ENCODE measurements at regions not wholly inside any gene's neighbourhood (a gene's known extent, or its start where the extent isn't known, plus 50 kb on each side); places are given as distances from the start of the nearest gene placed in this dataset.

GRCh38 chr1:113211467-113211866, 138.5 kb downstream of the LRIG2 start:
- H3K27me3 ChIP-seq (ENCODE audit: insufficient read depth, low read length, poor library complexity, severe bottlenecking), result no peaks in the 10 kb centered on the region
- H3K4me1 Mint-ChIP-seq, result no peaks in the 10 kb centered on the region
- peaks cover 20 to 48% of the 10 kb centered on the region in 2 donors for H3K27me3 Mint-ChIP-seq
- CTCF ChIA-PET, result no interaction called here
- H3K4me3 Mint-ChIP-seq, result no peak overlapping the region
- H3K27ac Mint-ChIP-seq, result no peak overlapping the region
- POLR2A ChIA-PET, result no interaction called here
- H3K36me3 Mint-ChIP-seq, result peaks cover 0 to 7% (median 0%) of the 10 kb centered on the region in 3 donors
- H3K9me3 ChIP-seq (ENCODE audit: low read length), result no peaks in the 10 kb centered on the region
- H3K9me3 Mint-ChIP-seq, result peaks cover 0 to 7% (median 3%) of the 10 kb centered on the region in 5 donors
- H3K4me3 ChIP-seq (ENCODE audit: low read length), result no peak overlapping the region
- no peaks in the 10 kb centered on the region for H3K4me1 ChIP-seq (ENCODE audit: insufficient read depth, low read length)
- no peak for DNase-seq
- H3K27ac ChIP-seq (ENCODE audit: low read depth, low read length), result no peak overlapping the region
- no peaks in the 10 kb centered on the region for H3K36me3 ChIP-seq (ENCODE audit: insufficient read depth, low read length)

GRCh38 chr1:113215015-113215414, 142.0 kb downstream of the LRIG2 start:
- Histone ChIP-seq H3K36me3 (ENCODE audit: insufficient read depth, low read length) (no peaks in the 10 kb centered on the region), H3K4me1 (ENCODE audit: insufficient read depth, low read length) (no peaks in the 10 kb centered on the region), H3K4me3 (ENCODE audit: low read length) (no peak overlapping the region), H3K9me3 (ENCODE audit: low read length) (no peaks in the 10 kb centered on the region), H3K27ac (ENCODE audit: low read depth, low read length) (no peak overlapping the region), H3K27me3 (ENCODE audit: insufficient read depth, low read length, poor library complexity, severe bottlenecking) (no peaks in the 10 kb centered on the region)
- POLR2A ChIA-PET, result no interaction called here
- peaks cover 8 to 18% of the 10 kb centered on the region in 2 donors for H3K27me3 Mint-ChIP-seq
- no peaks in the 10 kb centered on the region for H3K4me1 Mint-ChIP-seq
- DNase-seq, result no peak
- no peak overlapping the region for H3K4me3 Mint-ChIP-seq
- peaks cover 0 to 7% (median 3%) of the 10 kb centered on the region in 5 donors for H3K9me3 Mint-ChIP-seq
- no peak overlapping the region for H3K27ac Mint-ChIP-seq
- CTCF ChIA-PET, result no interaction called here
- peaks cover 0 to 7% (median 0%) of the 10 kb centered on the region in 3 donors for H3K36me3 Mint-ChIP-seq

GRCh38 chr1:113216664-113217063, 143.7 kb downstream of the LRIG2 start:
- DNase-seq, result no peak
- Histone ChIP-seq H3K27me3 (ENCODE audit: insufficient read depth, low read length, poor library complexity, severe bottlenecking) (no peaks in the 10 kb centered on the region), H3K36me3 (ENCODE audit: insufficient read depth, low read length) (no peaks in the 10 kb centered on the region), H3K27ac (ENCODE audit: low read depth, low read length) (no peak overlapping the region), H3K4me3 (ENCODE audit: low read length) (no peak overlapping the region), H3K9me3 (ENCODE audit: low read length) (no peaks in the 10 kb centered on the region), H3K4me1 (ENCODE audit: insufficient read depth, low read length) (no peaks in the 10 kb centered on the region)
- H3K4me3 Mint-ChIP-seq, result no peak overlapping the region
- H3K9me3 Mint-ChIP-seq, result peaks cover 0 to 7% (median 3%) of the 10 kb centered on the region in 5 donors
- peaks cover 0 to 7% (median 0%) of the 10 kb centered on the region in 3 donors for H3K36me3 Mint-ChIP-seq
- POLR2A ChIA-PET, result no interaction called here
- no peaks in the 10 kb centered on the region for H3K4me1 Mint-ChIP-seq
- CTCF ChIA-PET, result no interaction called here
- no peak overlapping the region for H3K27ac Mint-ChIP-seq
- peaks cover 0 to 6% of the 10 kb centered on the region in 2 donors for H3K27me3 Mint-ChIP-seq

GRCh38 chr1:113217447-113218208, 144.6 kb downstream of the LRIG2 start:
- Mint-ChIP-seq H3K36me3 (peaks cover 0 to 7% (median 0%) of the 10 kb centered on the region in 3 donors), H3K4me3 (no peak overlapping the region), H3K9me3 (peaks cover 0 to 7% (median 3%) of the 10 kb centered on the region in 5 donors), H3K27me3 (peaks cover 0 to 3% of the 10 kb centered on the region in 2 donors), H3K27ac (no peak overlapping the region), H3K4me1 (no peaks in the 10 kb centered on the region)
- H3K27ac ChIP-seq (ENCODE audit: low read depth, low read length), result peak overlapping the region; percentile 1
- H3K4me1 ChIP-seq (ENCODE audit: insufficient read depth, low read length), result no peaks in the 10 kb centered on the region
- CTCF ChIA-PET, result interaction anchor here (0.9 kb wide), 1 partner anchor 9 kb away, joined by 4 read pairs; no protein-coding TSS in a partner anchor
- no peaks in the 10 kb centered on the region for H3K36me3 ChIP-seq (ENCODE audit: insufficient read depth, low read length)
- no peaks in the 10 kb centered on the region for H3K27me3 ChIP-seq (ENCODE audit: insufficient read depth, low read length, poor library complexity, severe bottlenecking)
- POLR2A ChIA-PET, result no interaction called here
- no peak for DNase-seq
- H3K9me3 ChIP-seq (ENCODE audit: low read length), result no peaks in the 10 kb centered on the region
- no peak overlapping the region for H3K4me3 ChIP-seq (ENCODE audit: low read length)

- ChIA-PET POLR2A (no interaction called here), CTCF (no interaction called here)
- Mint-ChIP-seq H3K4me1 (no peaks in the 10 kb centered on the region), H3K36me3 (peaks cover 0 to 7% (median 0%) of the 10 kb centered on the region in 3 donors), H3K27ac (no peak overlapping the region), H3K9me3 (peaks cover 0 to 7% (median 0%) of the 10 kb centered on the region in 5 donors), H3K27me3 (peaks cover 0 to 4% of the 10 kb centered on the region in 2 donors), H3K4me3 (no peak overlapping the region)
- Histone ChIP-seq H3K27me3 (ENCODE audit: insufficient read depth, low read length, poor library complexity, severe bottlenecking) (no peaks in the 10 kb centered on the region), H3K36me3 (ENCODE audit: insufficient read depth, low read length) (no peaks in the 10 kb centered on the region), H3K4me1 (ENCODE audit: insufficient read depth, low read length) (no peaks in the 10 kb centered on the region), H3K27ac (ENCODE audit: low read depth, low read length) (no peak overlapping the region), H3K4me3 (ENCODE audit: low read length) (no peak overlapping the region), H3K9me3 (ENCODE audit: low read length) (no peaks in the 10 kb centered on the region)
- no peak for DNase-seq
These were observed 146.4 kb downstream of the LRIG2 start for GRCh38 chr1:113219377-113219776.

- Mint-ChIP-seq H3K4me3 (no peak overlapping the region), H3K27me3 (peaks cover 0 to 4% of the 10 kb centered on the region in 2 donors), H3K4me1 (no peaks in the 10 kb centered on the region), H3K27ac (no peak overlapping the region), H3K36me3 (peaks cover 0 to 7% (median 0%) of the 10 kb centered on the region in 3 donors), H3K9me3 (peaks cover 0 to 7% (median 0%) of the 10 kb centered on the region in 5 donors)
- POLR2A ChIA-PET, result no interaction called here
- no peaks in the 10 kb centered on the region for H3K9me3 ChIP-seq (ENCODE audit: low read length)
- CTCF ChIA-PET, result no interaction called here
- no peak overlapping the region for H3K27ac ChIP-seq (ENCODE audit: low read depth, low read length)
- H3K36me3 ChIP-seq (ENCODE audit: insufficient read depth, low read length), result no peaks in the 10 kb centered on the region
- H3K4me3 ChIP-seq (ENCODE audit: low read length), result no peak overlapping the region
- H3K27me3 ChIP-seq (ENCODE audit: insufficient read depth, low read length, poor library complexity, severe bottlenecking), result no peaks in the 10 kb centered on the region
- no peaks in the 10 kb centered on the region for H3K4me1 ChIP-seq (ENCODE audit: insufficient read depth, low read length)
- DNase-seq, result no peak
These were observed 146.8 kb downstream of the LRIG2 start for GRCh38 chr1:113219828-113220227.

GRCh38 chr1:113223040-113223439, 150.0 kb downstream of the LRIG2 start:
- H3K27ac ChIP-seq (ENCODE audit: low read depth, low read length), result no peak overlapping the region
- CTCF ChIA-PET, result no interaction called here
- H3K27me3 Mint-ChIP-seq, result peaks cover 6 to 24% of the 10 kb centered on the region in 2 donors
- H3K4me3 ChIP-seq (ENCODE audit: low read length), result no peak overlapping the region
- H3K36me3 ChIP-seq (ENCODE audit: insufficient read depth, low read length), result no peaks in the 10 kb centered on the region
- H3K27ac Mint-ChIP-seq, result no peak overlapping the region
- no peaks in the 10 kb centered on the region for H3K9me3 ChIP-seq (ENCODE audit: low read length)
- no peaks in the 10 kb centered on the region for H3K4me1 ChIP-seq (ENCODE audit: insufficient read depth, low read length)
- no peaks in the 10 kb centered on the region for H3K36me3 Mint-ChIP-seq
- no peak for DNase-seq
- POLR2A ChIA-PET, result no interaction called here
- no peak overlapping the region for H3K4me3 Mint-ChIP-seq
- H3K27me3 ChIP-seq (ENCODE audit: insufficient read depth, low read length, poor library complexity, severe bottlenecking), result no peaks in the 10 kb centered on the region
- no peaks in the 10 kb centered on the region for H3K9me3 Mint-ChIP-seq
- no peaks in the 10 kb centered on the region for H3K4me1 Mint-ChIP-seq

- no peaks in the 10 kb centered on the region for H3K4me1 Mint-ChIP-seq
- Histone ChIP-seq H3K27ac (ENCODE audit: low read depth, low read length) (no peak overlapping the region), H3K9me3 (ENCODE audit: low read length) (no peaks in the 10 kb centered on the region), H3K4me1 (ENCODE audit: insufficient read depth, low read length) (no peaks in the 10 kb centered on the region), H3K27me3 (ENCODE audit: insufficient read depth, low read length, poor library complexity, severe bottlenecking) (no peaks in the 10 kb centered on the region), H3K36me3 (ENCODE audit: insufficient read depth, low read length) (no peaks in the 10 kb centered on the region), H3K4me3 (ENCODE audit: low read length) (no peak overlapping the region)
- no peaks in the 10 kb centered on the region for H3K36me3 Mint-ChIP-seq
- no peak overlapping the region for H3K27ac Mint-ChIP-seq
- H3K4me3 Mint-ChIP-seq, result no peak overlapping the region
- no peak for DNase-seq
- H3K27me3 Mint-ChIP-seq, result peaks cover 6 to 28% of the 10 kb centered on the region in 2 donors
- H3K9me3 Mint-ChIP-seq, result no peaks in the 10 kb centered on the region
- CTCF ChIA-PET, result no interaction called here
- POLR2A ChIA-PET, result interaction anchor here (0.7 kb wide), 1 partner anchor 1409 kb away, joined by 6 read pairs; no protein-coding TSS in a partner anchor
These were observed 150.5 kb downstream of the LRIG2 start for GRCh38 chr1:113223546-113223945.

All from CD8-positive, alpha-beta memory T cell (primary cell).